Cerebellar cortex (tissue), 1 donor: ENCODE measurements at regions not wholly inside any gene's neighbourhood (a gene's known extent, or its start where the extent isn't known, plus 50 kb on each side); places are given as distances from the start of the nearest gene placed in this dataset.
"Not testable (repeated sequence)": the region's sequence is repeated elsewhere in the genome, so short reads cannot be mapped to it uniquely, and the experiment has no call there.

ENCODE experiments used
- DNase-seq: peaks from one replicate; pipeline ENCODE4 v3.0.0-alpha.2; 2015; ENCODE audit warnings: low spot score

GRCh38 chr13:52324831-52325230, 81.1 kb downstream of the THSD1 start:
- not testable (repeated sequence) for DNase-seq

GRCh38 chr13:52319876-52320275, 86.1 kb downstream of the THSD1 start:
- DNase-seq, result no peak

GRCh38 chr13:52309833-52310232, 96.1 kb downstream of the THSD1 start:
- DNase-seq, result not testable (repeated sequence)

GRCh38 chr13:52306336-52306735, 99.6 kb downstream of the THSD1 start:
- DNase-seq, result not testable (repeated sequence)

GRCh38 chr13:52303098-52303497, 102.9 kb downstream of the THSD1 start:
- not testable (repeated sequence) for DNase-seq

- not testable (repeated sequence) for DNase-seq
These were observed 103.3 kb downstream of the THSD1 start for GRCh38 chr13:52302688-52303087.

- DNase-seq, result not testable (repeated sequence)
These were observed 104.1 kb downstream of the THSD1 start for GRCh38 chr13:52301810-52302400.

- DNase-seq, result not testable (repeated sequence)
These were observed 107.8 kb downstream of the THSD1 start for GRCh38 chr13:52298079-52298661.

GRCh38 chr13:52288891-52289290, 117.1 kb downstream of the THSD1 start:
- DNase-seq, result not testable (repeated sequence)

GRCh38 chr13:52281387-52281786, 122.0 kb upstream of the NEK3 start:
- not testable (repeated sequence) for DNase-seq

- DNase-seq, result not testable (repeated sequence)
These were observed 120.0 kb upstream of the NEK3 start for GRCh38 chr13:52279408-52279807.

- DNase-seq, result not testable (repeated sequence)
These were observed 94.9 kb upstream of the NEK3 start for GRCh38 chr13:52254299-52254698.

- DNase-seq, result not testable (repeated sequence)
These were observed 81.4 kb upstream of the NEK3 start for GRCh38 chr13:52240752-52241151.

GRCh38 chr13:52235900-52236595, 76.7 kb upstream of the NEK3 start:
- peak; percentile 71 for DNase-seq

- DNase-seq, result not testable (repeated sequence)
These were observed 75.5 kb upstream of the NEK3 start for GRCh38 chr13:52234928-52235327.

- not testable (repeated sequence) for DNase-seq
These were observed 63.7 kb upstream of the NEK3 start for GRCh38 chr13:52223063-52223462.

GRCh38 chr13:52213920-52214319, 54.5 kb upstream of the NEK3 start:
- not testable (repeated sequence) for DNase-seq

GRCh38 chr13:52212886-52213285, 53.5 kb upstream of the NEK3 start:
- DNase-seq, result not testable (repeated sequence)

GRCh38 chr13:52211416-52211776, 52.0 kb upstream of the NEK3 start:
- not testable (repeated sequence) for DNase-seq

GRCh38 chr13:52210564-52211415, 51.4 kb upstream of the NEK3 start:
- DNase-seq, result not testable (repeated sequence)
